ENCODE measurements at regions not wholly inside any gene's neighbourhood (a gene's known extent, or its start where the extent isn't known, plus 50 kb on each side); places are given as distances from the start of the nearest gene placed in this dataset.
"Not testable (repeated sequence)": the region's sequence is repeated elsewhere in the genome, so short reads cannot be mapped to it uniquely, and the experiment has no call there.

GRCh38 chr2:87424763-87425154 is 323.1 kb upstream of the PLGLB2 start:
- not testable (repeated sequence) for TF ChIP-seq POLR2A, CTCF (IDR thresholded peaks at IDR 0.05)
